B cell (primary cell): ENCODE measurements at regions not wholly inside any gene's neighbourhood (a gene's known extent, or its start where the extent isn't known, plus 50 kb on each side); places are given as distances from the start of the nearest gene placed in this dataset.

Experiments used
- ATAC-seq: fragments of 200-7000 bp; cut with Tn5 transposase; one replicate; pipeline ENCODE4 v1.10.0; 2021; ENCODE audit warnings: low read depth, mild to moderate bottlenecking, moderate number of reproducible peaks, moderate library complexity
- CTCF ChIA-PET: fragments of 350-600 bp; sonication (Branson Sonifier 250); formaldehyde crosslinking; loops from one replicate; lab custom pipeline; 2021; ENCODE audit warnings: antibody characterized with exemption, inconsistent platforms; lab: Charles Lee
- POLR2A ChIA-PET: fragments of 350-600 bp; sonication (Branson Sonifier 250); formaldehyde crosslinking; loops from one replicate; lab custom pipeline; 2021; ENCODE audit warnings: antibody characterized with exemption; lab: Charles Lee
- DNase-seq: peaks from one replicate; pipeline ENCODE4 v3.0.0; 2013
- H2AFZ ChIP-seq: 2 replicates; pipeline ENCODE4 v1.6.1; 2012; ENCODE audit warnings: mild to moderate bottlenecking, low read depth, low read length; ENCODE audit not compliant: insufficient read depth, poor library complexity, severe bottlenecking
- H3K27ac ChIP-seq, 2 donors: 1 replicate in 1 of 2; 2 replicates in 1 of 2; pipeline ENCODE4 v1.5.1; 2012 to 2013; ENCODE audit warnings: low read length in 2 of 2, mild to moderate bottlenecking in 2 of 2, moderate library complexity in 1 of 2
- H3K27me3 ChIP-seq, 4 experiments: fragments of 200-600 bp in 1 of 4; sonication (generic) in 1 of 4; replicated peaks in 1 of 4; 1 replicate in 2 of 4; 2 replicates in 2 of 4; pipeline versions ENCODE4 v1.6.1 to v1.7.0; 2013 to 2016; ENCODE audit warnings: low read length in 3 of 4, mild to moderate bottlenecking in 2 of 4, mixed read lengths in 1 of 4, moderate library complexity in 1 of 4; ENCODE audit not compliant: insufficient read depth in 4 of 4, control insufficient read depth in 3 of 4; ENCODE audit errors: control extremely low read depth in 1 of 4
- H3K36me3 ChIP-seq, 2 experiments: replicated peaks in 1 of 2; 1 replicate in 1 of 2; 2 replicates in 1 of 2; pipeline versions ENCODE4 v1.6.1 to v1.7.1; 2013; ENCODE audit warnings: low read length in 1 of 2; ENCODE audit not compliant: insufficient read depth in 2 of 2, control insufficient read depth in 1 of 2; ENCODE audit errors: control extremely low read depth in 1 of 2, extremely low read depth in 1 of 2
- H3K4me1 ChIP-seq, 2 donors: fragments of 200-600 bp in 1 of 2; sonication (generic) in 1 of 2; 1 replicate in 1 of 2; 2 replicates in 1 of 2; pipeline versions ENCODE4 v1.5.1 to v1.6.1; 2013 to 2017; ENCODE audit warnings: low read length in 2 of 2; ENCODE audit not compliant: control insufficient read depth in 2 of 2, insufficient read depth in 2 of 2
- H3K4me2 ChIP-seq: replicated peaks from 2 replicates; pipeline ENCODE3; 2012; ENCODE audit warnings: mild to moderate bottlenecking, low read depth, low read length; ENCODE audit not compliant: poor library complexity, severe bottlenecking
- H3K4me3 ChIP-seq, 5 experiments: fragments of 200-600 bp in 1 of 5; sonication (generic) in 1 of 5; 1 replicate in 3 of 5; 2 replicates in 2 of 5; pipeline versions ENCODE4 v1.5.1 to v1.7.0; 2011 to 2016; ENCODE audit warnings: low read length in 4 of 5, mild to moderate bottlenecking in 4 of 5, low read depth in 2 of 5, control low read depth in 1 of 5, moderate library complexity in 1 of 5; ENCODE audit not compliant: insufficient read depth in 1 of 5; ENCODE audit errors: control extremely low read depth in 1 of 5, extremely low read depth in 1 of 5
- H3K79me2 ChIP-seq: fragments of 200-600 bp; sonication (generic); one replicate; pipeline ENCODE4 v1.6.0; 2016; ENCODE audit warnings: low read length; ENCODE audit not compliant: control insufficient read depth, insufficient read depth
- H3K9ac ChIP-seq: fragments of 200-600 bp; sonication (generic); 2 replicates; pipeline ENCODE4 v1.6.1; 2017; ENCODE audit warnings: mild to moderate bottlenecking, low read length, moderate library complexity
- H3K9me3 ChIP-seq, 3 donors: one replicate each; pipeline versions ENCODE4 v1.6.1 to v1.7.1; 2013; ENCODE audit warnings: low read length in 2 of 3; ENCODE audit not compliant: control insufficient read depth in 2 of 3, insufficient read depth in 1 of 3; ENCODE audit errors: control extremely low read depth in 1 of 3
- H4K20me1 ChIP-seq: 2 replicates; pipeline ENCODE4 v1.6.0; 2012; ENCODE audit warnings: mild to moderate bottlenecking, low read length; ENCODE audit not compliant: insufficient read depth, control insufficient read depth, poor library complexity, severe bottlenecking
- H3K27ac Mint-ChIP-seq: one replicate; pipeline ENCODE4 v1.8.0; 2021; ENCODE audit warnings: mixed read lengths
- H3K27me3 Mint-ChIP-seq: one replicate; pipeline ENCODE4 v1.8.0; 2021; ENCODE audit warnings: mixed read lengths
- H3K4me1 Mint-ChIP-seq: one replicate; pipeline ENCODE4 v1.8.0; 2021; ENCODE audit warnings: mixed read lengths
- H3K4me3 Mint-ChIP-seq: one replicate; pipeline ENCODE4 v1.8.0; 2021; ENCODE audit warnings: mixed read lengths
- H3K9me3 Mint-ChIP-seq: one replicate; pipeline ENCODE4 v1.8.0; 2022; ENCODE audit warnings: mixed read lengths; ENCODE audit not compliant: insufficient read depth
- CTCF ChIP-seq: fragments of 200-600 bp; IDR thresholded peaks from one replicate; pipeline ENCODE4 v1.8.0; 2022; ENCODE audit warnings: antibody characterized with exemption, mild to moderate bottlenecking
- EZH2 ChIP-seq: IDR thresholded peaks from 2 replicates; pipeline ENCODE4 v1.6.1; 2012; ENCODE audit warnings: borderline replicate concordance, low read depth, mild to moderate bottlenecking, moderate library complexity, low read length; ENCODE audit not compliant: insufficient read depth, poor library complexity, severe bottlenecking
- WGBS: methylation state at CpG from one replicate; pipeline ENCODE4 v1.1.5; 2013; ENCODE audit warnings: missing lambda C conversion rate; ENCODE audit not compliant: insufficient coverage; 5-methylcytosine and 5-hydroxymethylcytosine counted together
- intact Hi-C: fragments of 100-400 bp; cut with micrococcal nuclease; formaldehyde crosslinking; loops from one replicate; pipeline ENCODE4 v1.10.0; 2022

DNA sequence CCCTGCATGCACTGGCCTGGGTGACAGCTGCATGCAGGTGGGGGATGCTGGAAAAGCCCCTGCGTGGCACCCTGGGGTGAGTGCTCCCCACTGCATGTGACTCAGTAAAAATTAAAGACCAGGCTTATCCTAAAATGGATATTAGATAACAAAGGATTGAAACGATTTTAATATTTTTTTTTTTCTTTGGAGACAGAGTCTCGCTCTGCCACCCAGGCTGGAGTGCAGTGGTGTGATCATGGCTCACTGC, 334.9 kb downstream of the C16orf95 start:
- no peaks in the 10 kb centered on the region for H3K4me1 ChIP-seq
- ChIA-PET POLR2A (no interaction called here), CTCF (no interaction called here)
- H3K9me3 ChIP-seq, result peaks cover 0 to 7% (median 0%) of the 10 kb centered on the region in 3 donors
- no peak overlapping the region for H3K27ac ChIP-seq
- H3K4me1 Mint-ChIP-seq, result no peaks in the 10 kb centered on the region
- H3K4me3 ChIP-seq, result no peak overlapping the region
- ATAC-seq (no peak), DNase-seq (no peak)
- no peaks in the 10 kb centered on the region for H3K27me3 Mint-ChIP-seq
- intact Hi-C loops, result no loop called here
- 70% methylated on average over 3 of the region's 3 CpGs for WGBS
- no peaks in the 10 kb centered on the region for H3K36me3 ChIP-seq
- H3K27me3 ChIP-seq, result no peaks in the 10 kb centered on the region
- H3K9me3 Mint-ChIP-seq, result no peaks in the 10 kb centered on the region
- no peak overlapping the region for H3K9ac ChIP-seq
- no peak for TF ChIP-seq CTCF
- no peak for TF ChIP-seq EZH2
- no peak overlapping the region for H3K4me2 ChIP-seq
- H2AFZ ChIP-seq, result no peak overlapping the region
- H3K4me3 Mint-ChIP-seq, result no peak overlapping the region
- no peak overlapping the region for H3K27ac Mint-ChIP-seq
- no peaks in the 10 kb centered on the region for H4K20me1 ChIP-seq
- H3K79me2 ChIP-seq, result no peaks in the 10 kb centered on the region

- TF ChIP-seq EZH2, result no peak
- TF ChIP-seq CTCF, result no peak
- WGBS, result 87% methylated on average over 10 of the region's 12 CpGs
- H3K4me1 Mint-ChIP-seq, result no peaks in the 10 kb centered on the region
- Histone ChIP-seq H3K4me1 (no peaks in the 10 kb centered on the region), H2AFZ (no peak overlapping the region), H3K27me3 (no peaks in the 10 kb centered on the region), H3K9ac (no peak overlapping the region), H3K27ac (no peak overlapping the region), H3K9me3 (peaks cover 0 to 7% (median 0%) of the 10 kb centered on the region in 3 donors), H4K20me1 (no peaks in the 10 kb centered on the region), H3K4me3 (no peak overlapping the region), H3K36me3 (no peaks in the 10 kb centered on the region), H3K4me2 (no peak overlapping the region), H3K79me2 (no peaks in the 10 kb centered on the region)
- ChIA-PET POLR2A (no interaction called here), CTCF (no interaction called here)
- H3K27me3 Mint-ChIP-seq, result no peaks in the 10 kb centered on the region
- no peaks in the 10 kb centered on the region for H3K9me3 Mint-ChIP-seq
- intact Hi-C loops, result no loop called here
- no peak overlapping the region for H3K4me3 Mint-ChIP-seq
- H3K27ac Mint-ChIP-seq, result no peak overlapping the region
- ATAC-seq (no peak), DNase-seq (no peak)
Observed at GRCh38 chr16:86982912-86983311, 334.3 kb downstream of the C16orf95 start.
